ENCODE measurements at regions not wholly inside any gene's neighbourhood (a gene's known extent, or its start where the extent isn't known, plus 50 kb on each side); places are given as distances from the start of the nearest gene placed in this dataset.

- Histone ChIP-seq H3K27ac (no peak overlapping the region), H3K4me1 (replicated peaks) (no peaks in the 10 kb centered on the region), H3K27me3 (replicated peaks) (no peaks in the 10 kb centered on the region), H3K36me3 (no peaks in the 10 kb centered on the region), H3K9me3 (replicated peaks) (no peaks in the 10 kb centered on the region), H3K4me3 (no peak overlapping the region)
- no peak for DNase-seq (ENCODE audit: low read depth in 1 of 2, low spot score in 2 of 2)
Measured at GRCh38 chr18:40754477-40754876, 1200.6 kb upstream of the PIK3C3 start.

- DNase-seq (ENCODE audit: low read depth in 1 of 2, low spot score in 2 of 2), result no peak
- Histone ChIP-seq H3K27ac (no peak overlapping the region), H3K4me3 (no peak overlapping the region), H3K9me3 (replicated peaks) (no peaks in the 10 kb centered on the region), H3K36me3 (no peaks in the 10 kb centered on the region), H3K27me3 (replicated peaks) (no peaks in the 10 kb centered on the region), H3K4me1 (replicated peaks) (no peaks in the 10 kb centered on the region)
Measured at GRCh38 chr18:40752316-40752715, 1202.7 kb upstream of the PIK3C3 start.

GRCh38 chr18:40751186-40751585, 1203.8 kb upstream of the PIK3C3 start:
- Histone ChIP-seq H3K4me1 (replicated peaks) (no peaks in the 10 kb centered on the region), H3K27me3 (replicated peaks) (no peaks in the 10 kb centered on the region), H3K27ac (no peak overlapping the region), H3K36me3 (no peaks in the 10 kb centered on the region), H3K9me3 (replicated peaks) (no peaks in the 10 kb centered on the region), H3K4me3 (no peak overlapping the region)
- DNase-seq (ENCODE audit: low read depth in 1 of 2, low spot score in 2 of 2), result no peak

GRCh38 chr18:40739029-40739428, 1216.0 kb upstream of the PIK3C3 start:
- H3K27me3 ChIP-seq (replicated peaks), result no peaks in the 10 kb centered on the region
- H3K9me3 ChIP-seq (replicated peaks), result no peaks in the 10 kb centered on the region
- no peak overlapping the region for H3K27ac ChIP-seq
- no peak overlapping the region for H3K4me3 ChIP-seq
- no peaks in the 10 kb centered on the region for H3K36me3 ChIP-seq
- H3K4me1 ChIP-seq (replicated peaks), result no peaks in the 10 kb centered on the region
- no peak for DNase-seq (ENCODE audit: low read depth in 1 of 2, low spot score in 2 of 2)

- DNase-seq (ENCODE audit: low read depth in 1 of 2, low spot score in 2 of 2), result no peak
- H3K4me1 ChIP-seq (replicated peaks), result no peaks in the 10 kb centered on the region
Measured at GRCh38 chr18:40738321-40738880, 1216.6 kb upstream of the PIK3C3 start.

GRCh38 chr18:40708726-40709125, 1246.3 kb upstream of the PIK3C3 start:
- no peaks in the 10 kb centered on the region for H3K27me3 ChIP-seq (replicated peaks)
- no peaks in the 10 kb centered on the region for H3K9me3 ChIP-seq (replicated peaks)
- no peaks in the 10 kb centered on the region for H3K4me1 ChIP-seq (replicated peaks)
- no peaks in the 10 kb centered on the region for H3K36me3 ChIP-seq
- H3K27ac ChIP-seq, result no peak overlapping the region
- H3K4me3 ChIP-seq, result no peak overlapping the region
- DNase-seq (ENCODE audit: low read depth in 1 of 2, low spot score in 2 of 2), result no peak

More at GRCh38 chr18:40738321-40738880, 1216.6 kb upstream of the PIK3C3 start:
- Histone ChIP-seq H3K27me3 (replicated peaks) (no peaks in the 10 kb centered on the region), H3K9me3 (replicated peaks) (no peaks in the 10 kb centered on the region), H3K27ac (no peak overlapping the region), H3K4me3 (no peak overlapping the region), H3K36me3 (no peaks in the 10 kb centered on the region)

GRCh38 chr18:40707797-40708196, 1247.2 kb upstream of the PIK3C3 start:
- no peak overlapping the region for H3K27ac ChIP-seq
- no peak for DNase-seq (ENCODE audit: low read depth in 1 of 2, low spot score in 2 of 2)
- no peaks in the 10 kb centered on the region for H3K9me3 ChIP-seq (replicated peaks)
- H3K4me1 ChIP-seq (replicated peaks), result no peaks in the 10 kb centered on the region
- no peak overlapping the region for H3K4me3 ChIP-seq
- H3K27me3 ChIP-seq (replicated peaks), result no peaks in the 10 kb centered on the region
- H3K36me3 ChIP-seq, result no peaks in the 10 kb centered on the region

GRCh38 chr18:40698129-40698528, 1256.9 kb upstream of the PIK3C3 start:
- no peak overlapping the region for H3K27ac ChIP-seq
- H3K27me3 ChIP-seq (replicated peaks), result no peaks in the 10 kb centered on the region
- no peaks in the 10 kb centered on the region for H3K9me3 ChIP-seq (replicated peaks)
- H3K36me3 ChIP-seq, result no peaks in the 10 kb centered on the region
- H3K4me3 ChIP-seq, result no peak overlapping the region
- no peak for DNase-seq (ENCODE audit: low read depth in 1 of 2, low spot score in 2 of 2)
- no peaks in the 10 kb centered on the region for H3K4me1 ChIP-seq (replicated peaks)

- Histone ChIP-seq H3K36me3 (no peaks in the 10 kb centered on the region), H3K9me3 (replicated peaks) (no peaks in the 10 kb centered on the region), H3K4me3 (no peak overlapping the region), H3K27me3 (replicated peaks) (no peaks in the 10 kb centered on the region), H3K27ac (no peak overlapping the region), H3K4me1 (replicated peaks) (no peaks in the 10 kb centered on the region)
- DNase-seq (ENCODE audit: low read depth in 1 of 2, low spot score in 2 of 2), result no peak
Measured at GRCh38 chr18:40695526-40695925, 1259.5 kb upstream of the PIK3C3 start.

GRCh38 chr18:40692871-40693270, 1262.2 kb upstream of the PIK3C3 start:
- Histone ChIP-seq H3K9me3 (replicated peaks) (no peaks in the 10 kb centered on the region), H3K4me3 (no peak overlapping the region), H3K27me3 (replicated peaks) (no peaks in the 10 kb centered on the region), H3K27ac (no peak overlapping the region), H3K36me3 (no peaks in the 10 kb centered on the region), H3K4me1 (replicated peaks) (no peaks in the 10 kb centered on the region)
- no peak for DNase-seq (ENCODE audit: low read depth in 1 of 2, low spot score in 2 of 2)

- H3K4me3 ChIP-seq, result no peak overlapping the region
- H3K27ac ChIP-seq, result no peak overlapping the region
- DNase-seq (ENCODE audit: low read depth in 1 of 2, low spot score in 2 of 2), result no peak
- H3K9me3 ChIP-seq (replicated peaks), result no peaks in the 10 kb centered on the region
- H3K36me3 ChIP-seq, result no peaks in the 10 kb centered on the region
- H3K27me3 ChIP-seq (replicated peaks), result no peaks in the 10 kb centered on the region
- H3K4me1 ChIP-seq (replicated peaks), result no peaks in the 10 kb centered on the region
Measured at GRCh38 chr18:40690062-40690461, 1265.0 kb upstream of the PIK3C3 start.

GRCh38 chr18:40687399-40687798, 1267.6 kb upstream of the PIK3C3 start:
- no peak overlapping the region for H3K27ac ChIP-seq
- no peaks in the 10 kb centered on the region for H3K27me3 ChIP-seq (replicated peaks)
- no peaks in the 10 kb centered on the region for H3K36me3 ChIP-seq
- no peaks in the 10 kb centered on the region for H3K4me1 ChIP-seq (replicated peaks)
- no peaks in the 10 kb centered on the region for H3K9me3 ChIP-seq (replicated peaks)
- H3K4me3 ChIP-seq, result no peak overlapping the region
- DNase-seq (ENCODE audit: low read depth in 1 of 2, low spot score in 2 of 2), result no peak

GRCh38 chr18:40686836-40687235, 1268.2 kb upstream of the PIK3C3 start:
- Histone ChIP-seq H3K4me1 (replicated peaks) (no peaks in the 10 kb centered on the region), H3K4me3 (no peak overlapping the region), H3K9me3 (replicated peaks) (no peaks in the 10 kb centered on the region), H3K27me3 (replicated peaks) (no peaks in the 10 kb centered on the region), H3K36me3 (no peaks in the 10 kb centered on the region), H3K27ac (no peak overlapping the region)
- no peak for DNase-seq (ENCODE audit: low read depth in 1 of 2, low spot score in 2 of 2)

- Histone ChIP-seq H3K36me3 (no peaks in the 10 kb centered on the region), H3K4me1 (replicated peaks) (no peaks in the 10 kb centered on the region), H3K4me3 (no peak overlapping the region), H3K27ac (no peak overlapping the region), H3K27me3 (replicated peaks) (no peaks in the 10 kb centered on the region), H3K9me3 (replicated peaks) (no peaks in the 10 kb centered on the region)
- DNase-seq (ENCODE audit: low read depth in 1 of 2, low spot score in 2 of 2), result no peak
Measured at GRCh38 chr18:40685219-40685618, 1269.8 kb upstream of the PIK3C3 start.

GRCh38 chr18:40678318-40678717, 1276.7 kb upstream of the PIK3C3 start:
- no peak overlapping the region for H3K4me3 ChIP-seq

More at GRCh38 chr18:40678318-40678717, 1276.7 kb upstream of the PIK3C3 start:
- Histone ChIP-seq H3K27ac (no peak overlapping the region), H3K36me3 (no peaks in the 10 kb centered on the region), H3K9me3 (replicated peaks) (no peaks in the 10 kb centered on the region), H3K27me3 (replicated peaks) (no peaks in the 10 kb centered on the region), H3K4me1 (replicated peaks) (no peaks in the 10 kb centered on the region)
- no peak for DNase-seq (ENCODE audit: low read depth in 1 of 2, low spot score in 2 of 2)
